Peyer's patch (tissue), 4 donors: ENCODE measurements at regions not wholly inside any gene's neighbourhood (a gene's known extent, or its start where the extent isn't known, plus 50 kb on each side); places are given as distances from the start of the nearest gene placed in this dataset.

Experiments used
- CTCF ChIP-seq, 6 experiments: fragments of 450-650 bp in 4 of 6; fragments of 200-600 bp in 2 of 6; sonication (generic) in 1 of 6; IDR thresholded peaks; one replicate each; pipeline ENCODE4 v1.5.1; 2017 to 2019; ENCODE audit warnings: antibody characterized with exemption in 6 of 6, mild to moderate bottlenecking in 3 of 6, moderate library complexity in 1 of 6
- POLR2A ChIP-seq, 2 donors: fragments of 450-650 bp; IDR thresholded peaks; one replicate each; pipeline ENCODE4 v1.5.1; 2017; ENCODE audit warnings: antibody characterized with exemption in 2 of 2, mild to moderate bottlenecking in 2 of 2, moderate library complexity in 2 of 2

- no peak for TF ChIP-seq POLR2A (IDR thresholded peaks at IDR 0.05)
- no peak for TF ChIP-seq CTCF (IDR thresholded peaks at IDR 0.05)
Observed at GRCh38 chr10:125482637-125483036, 200.3 kb downstream of the TEX36 start.
